Fibroblast of pulmonary artery (primary cell): ENCODE measurements at regions not wholly inside any gene's neighbourhood (a gene's known extent, or its start where the extent isn't known, plus 50 kb on each side); places are given as distances from the start of the nearest gene placed in this dataset.
A peak's percentile ranks its signal among the peaks of the same experiment; 100 is the strongest.

Source experiments
- DNase-seq: peaks from one replicate; pipeline ENCODE4 v3.0.0-alpha.2; 2010; ENCODE audit warnings: low read depth
- H3K4me3 ChIP-seq: replicated peaks from 2 replicates; pipeline ENCODE4 v1.5.1; 2011; ENCODE audit warnings: low read depth, mild to moderate bottlenecking, control low read depth, low read length, moderate library complexity
- CTCF ChIP-seq: IDR thresholded peaks from 2 replicates; pipeline ENCODE4 v1.5.1; 2011; ENCODE audit warnings: mild to moderate bottlenecking, control low read depth, low read length, inconsistent platforms; ENCODE audit errors: missing control alignments

- no peak for TF ChIP-seq CTCF
- no peak for DNase-seq
- no peak overlapping the region for H3K4me3 ChIP-seq
Measured at GRCh38 chr5:164377746-164378145, 872.3 kb downstream of the MAT2B start.

GRCh38 chr5:164383662-164384061, 878.2 kb downstream of the MAT2B start:
- DNase-seq = no peak
- TF ChIP-seq CTCF = no peak

GRCh38 chr5:164392531-164392930, 887.1 kb downstream of the MAT2B start:
- no peak overlapping the region for H3K4me3 ChIP-seq
- DNase-seq = peak; percentile 15

More at GRCh38 chr5:164383662-164384061, 878.2 kb downstream of the MAT2B start:
- no peak overlapping the region for H3K4me3 ChIP-seq

GRCh38 chr5:164394686-164395194, 889.3 kb downstream of the MAT2B start:
- DNase-seq = no peak
- no peak for TF ChIP-seq CTCF
- no peak overlapping the region for H3K4me3 ChIP-seq

More at GRCh38 chr5:164392531-164392930, 887.1 kb downstream of the MAT2B start:
- TF ChIP-seq CTCF = no peak

- no peak for DNase-seq
- TF ChIP-seq CTCF = no peak
- no peak overlapping the region for H3K4me3 ChIP-seq
Measured at GRCh38 chr5:164412531-164412930, 907.1 kb downstream of the MAT2B start.

GRCh38 chr5:164420161-164420560, 914.7 kb downstream of the MAT2B start:
- DNase-seq = no peak
- H3K4me3 ChIP-seq = no peak overlapping the region
- TF ChIP-seq CTCF = no peak

- no peak overlapping the region for H3K4me3 ChIP-seq
- DNase-seq = peak; percentile 77
- peak; percentile 65 for TF ChIP-seq CTCF
Measured at GRCh38 chr5:164422400-164422799, 917.0 kb downstream of the MAT2B start.
